ENCODE measurements at regions not wholly inside any gene's neighbourhood (a gene's known extent, or its start where the extent isn't known, plus 50 kb on each side); places are given as distances from the start of the nearest gene placed in this dataset.

DNA sequence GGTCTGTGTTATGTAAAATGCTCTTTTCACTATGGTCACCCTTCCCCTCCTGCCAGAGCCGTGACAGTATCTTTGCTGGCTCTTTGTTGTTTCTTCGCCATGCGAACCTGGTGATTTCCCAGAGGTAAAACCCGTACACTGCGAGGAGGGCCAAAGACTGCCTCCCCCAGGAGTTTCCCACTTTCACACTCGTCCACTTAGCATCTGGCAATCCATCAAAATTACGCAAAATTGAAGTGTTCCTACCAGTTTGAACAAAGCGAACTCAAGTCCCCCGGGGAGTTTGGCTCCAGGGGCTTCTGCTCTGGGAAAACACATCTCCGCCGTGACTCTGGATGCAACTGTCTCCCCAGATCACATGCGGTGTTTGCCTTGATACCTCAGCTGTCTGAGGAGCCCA, 239.9 kb downstream of the FAM43A start:
- no peak for TF ChIP-seq POLR2A (IDR thresholded peaks at IDR 0.05; ENCODE audit: low read depth, low read length)

DNA sequence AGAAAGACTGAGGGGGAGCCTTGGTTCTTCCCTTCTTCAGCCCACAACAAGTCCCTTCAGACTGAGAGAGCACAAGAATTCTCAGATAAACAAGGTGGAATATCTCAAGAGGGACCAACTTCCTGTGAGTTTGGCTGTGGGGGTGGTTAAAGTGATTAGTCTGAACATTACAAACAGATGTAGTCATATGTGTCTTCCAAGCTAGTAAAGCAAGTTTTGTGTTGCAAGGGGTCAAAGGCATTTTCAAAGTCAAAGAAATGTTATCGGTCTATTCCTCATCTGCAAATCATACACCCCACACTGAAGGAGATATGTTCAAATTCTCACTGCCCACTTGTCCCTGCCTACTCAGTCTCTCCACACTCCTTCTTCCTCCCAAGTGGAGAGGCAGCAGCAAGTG, 242.5 kb downstream of the FAM43A start:
- TF ChIP-seq POLR2A (IDR thresholded peaks at IDR 0.05; ENCODE audit: low read depth, low read length) = no peak
- FAIRE-seq = no peak
- DNase-seq (ENCODE audit: insufficient read length, low spot score) = no peak

More for the DNA sequence above, 239.9 kb downstream of the FAM43A start:
- DNase-seq (ENCODE audit: insufficient read length, low spot score) (no peak), FAIRE-seq (no peak)

GRCh38 chr3:194928831-194929577, 243.3 kb downstream of the FAM43A start:
- no peak for DNase-seq (ENCODE audit: insufficient read length, low spot score)
- FAIRE-seq = no peak
- TF ChIP-seq POLR2A (IDR thresholded peaks at IDR 0.05; ENCODE audit: low read depth, low read length) = no peak

- no peak for TF ChIP-seq POLR2A (IDR thresholded peaks at IDR 0.05; ENCODE audit: low read depth, low read length)
- DNase-seq (ENCODE audit: insufficient read length, low spot score) (no peak), FAIRE-seq (no peak)
Observed at GRCh38 chr3:194929578-194929960, 243.9 kb downstream of the FAM43A start.

DNA sequence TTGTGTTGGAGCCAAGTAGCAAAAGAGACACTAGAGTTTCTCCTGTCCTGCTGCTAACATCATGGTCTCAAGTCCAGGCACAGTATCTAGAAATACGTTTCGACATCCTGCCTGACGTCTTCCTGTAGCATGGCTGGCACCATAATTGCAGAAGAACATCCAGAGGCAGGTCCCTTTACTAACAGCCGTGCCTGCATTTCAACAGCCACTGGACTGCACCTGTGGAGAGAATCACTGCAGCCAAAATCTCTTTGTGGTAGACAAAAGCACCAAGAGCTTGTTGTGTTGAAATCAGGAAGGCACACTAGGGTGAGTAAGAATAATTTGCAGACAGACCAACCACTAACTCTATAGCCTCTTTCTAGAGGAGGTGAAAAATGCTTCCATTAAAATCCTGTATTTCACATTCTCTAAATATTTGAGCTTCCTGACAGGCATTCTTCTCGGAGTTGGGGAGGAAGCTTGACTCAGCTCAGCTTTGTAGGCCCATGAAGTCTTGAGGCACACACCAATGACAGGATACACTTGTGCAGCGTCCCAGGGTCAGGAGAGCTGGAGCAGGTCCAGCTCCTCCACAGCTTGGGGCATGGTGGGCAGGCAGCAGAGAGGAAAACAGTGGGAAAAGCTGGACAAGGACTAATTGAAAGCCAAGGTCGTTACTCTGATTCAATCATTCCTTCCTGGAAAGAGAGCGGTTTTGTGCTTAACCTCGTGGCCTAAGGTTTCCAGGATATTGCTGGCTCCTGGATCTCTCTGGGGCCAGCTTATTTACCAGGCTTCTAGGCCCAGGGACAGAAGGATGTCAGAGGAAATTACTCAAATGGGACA, 244.9 kb downstream of the FAM43A start:
- no peak for TF ChIP-seq POLR2A (IDR thresholded peaks at IDR 0.05; ENCODE audit: low read depth, low read length)
- FAIRE-seq (peak; percentile 91), DNase-seq (ENCODE audit: insufficient read length, low spot score) (peak; percentile 80)

GRCh38 chr3:194931347-194931746, 245.7 kb downstream of the FAM43A start:
- no peak for FAIRE-seq

DNA sequence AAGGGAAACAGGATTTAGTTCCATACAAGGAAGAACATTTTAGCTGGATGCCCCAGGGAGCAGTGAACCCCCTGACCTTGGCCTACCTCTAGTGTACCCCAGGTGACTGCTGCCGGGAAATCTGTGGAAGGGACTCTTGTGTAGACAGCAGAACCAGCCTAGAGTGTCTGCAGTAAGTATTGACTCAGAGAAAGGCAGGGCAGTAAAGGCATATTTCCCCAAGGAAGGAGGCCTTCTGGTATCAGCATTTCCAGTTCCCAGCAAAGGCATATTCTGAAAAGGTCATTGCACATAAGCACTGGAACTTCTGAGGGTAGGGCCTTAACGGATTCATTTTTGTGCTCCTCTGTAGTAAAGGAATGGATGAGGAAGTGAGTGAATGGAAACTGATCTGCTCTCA, 246.2 kb downstream of the FAM43A start:
- no peak for DNase-seq (ENCODE audit: insufficient read length, low spot score)
- no peak for FAIRE-seq
- no peak for TF ChIP-seq POLR2A (IDR thresholded peaks at IDR 0.05; ENCODE audit: low read depth, low read length)

More at GRCh38 chr3:194931347-194931746, 245.7 kb downstream of the FAM43A start:
- no peak for TF ChIP-seq POLR2A (IDR thresholded peaks at IDR 0.05; ENCODE audit: low read depth, low read length)
- no peak for DNase-seq (ENCODE audit: insufficient read length, low spot score)

DNA sequence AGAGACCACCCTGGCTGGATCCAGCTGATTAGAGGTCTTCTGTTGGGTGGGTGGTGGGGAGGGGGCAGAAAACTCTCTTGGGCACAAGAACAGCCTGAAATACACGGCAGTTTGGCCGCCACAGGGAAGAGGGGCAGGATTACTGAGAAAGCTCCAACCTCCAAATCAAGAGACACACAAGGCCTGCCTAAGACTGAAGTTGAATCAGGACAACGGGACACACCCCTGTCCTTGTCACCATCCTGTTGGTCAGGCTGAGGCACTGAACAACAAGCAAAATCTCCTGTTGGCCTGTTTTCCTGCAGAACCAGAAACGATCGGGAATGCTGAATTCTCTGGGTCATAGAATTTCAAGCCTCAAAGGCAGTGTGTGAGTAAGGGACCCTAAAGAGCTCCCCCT, 247.8 kb downstream of the FAM43A start:
- no peak for DNase-seq (ENCODE audit: insufficient read length, low spot score)
- TF ChIP-seq POLR2A (IDR thresholded peaks at IDR 0.05; ENCODE audit: low read depth, low read length) = no peak
- FAIRE-seq = no peak

- no peak for FAIRE-seq
- DNase-seq (ENCODE audit: insufficient read length, low spot score) = no peak
- no peak for TF ChIP-seq POLR2A (IDR thresholded peaks at IDR 0.05; ENCODE audit: low read depth, low read length)
Observed at GRCh38 chr3:194935061-194935460, 249.4 kb downstream of the FAM43A start.

GRCh38 chr3:194935632-194936470, 250.2 kb downstream of the FAM43A start:
- no peak for TF ChIP-seq POLR2A (IDR thresholded peaks at IDR 0.05; ENCODE audit: low read depth, low read length)
- no peak for DNase-seq (ENCODE audit: insufficient read length, low spot score)
- FAIRE-seq = no peak

- DNase-seq (ENCODE audit: insufficient read length, low spot score) (no peak), FAIRE-seq (no peak)
- no peak for TF ChIP-seq POLR2A (IDR thresholded peaks at IDR 0.05; ENCODE audit: low read depth, low read length)
Observed at GRCh38 chr3:194936659-194937058, 251.0 kb downstream of the FAM43A start.

- no peak for TF ChIP-seq POLR2A (IDR thresholded peaks at IDR 0.05; ENCODE audit: low read depth, low read length)
Observed at GRCh38 chr3:194937144-194937543, 251.5 kb downstream of the FAM43A start.

DNA sequence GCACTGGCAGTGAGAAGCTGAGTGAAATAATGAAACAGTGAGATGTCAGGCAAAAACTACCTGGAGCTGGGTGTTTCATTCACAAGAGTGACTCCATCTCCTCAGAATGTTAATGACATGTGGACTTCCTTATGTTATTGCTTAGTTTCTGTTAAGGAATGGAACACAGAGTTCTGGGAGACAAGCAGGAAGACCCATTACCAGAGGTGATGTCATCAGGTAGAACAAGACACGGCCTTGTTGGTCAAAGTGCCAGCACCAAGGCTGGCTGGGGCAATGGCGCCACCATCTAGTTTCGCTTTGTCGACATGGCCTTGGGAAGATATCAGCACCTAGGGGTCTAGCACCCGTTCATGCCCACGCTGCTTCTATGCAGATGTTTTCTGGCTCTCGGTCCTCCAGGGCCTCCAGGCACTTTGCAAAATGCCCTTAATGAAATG, 252.2 kb downstream of the FAM43A start:
- DNase-seq (ENCODE audit: insufficient read length, low spot score) (no peak), FAIRE-seq (no peak)
- TF ChIP-seq POLR2A (IDR thresholded peaks at IDR 0.05; ENCODE audit: low read depth, low read length) = no peak

More at GRCh38 chr3:194937144-194937543, 251.5 kb downstream of the FAM43A start:
- no peak for FAIRE-seq
- DNase-seq (ENCODE audit: insufficient read length, low spot score) = no peak
